K562 (cell line): ENCODE measurements at regions not wholly inside any gene's neighbourhood (a gene's known extent, or its start where the extent isn't known, plus 50 kb on each side); places are given as distances from the start of the nearest gene placed in this dataset.
A peak's percentile ranks its signal among the peaks of the same experiment; 100 is the strongest.

ENCODE experiments used
- C11orf30 ChIP-seq: fragments of 450-650 bp; IDR thresholded peaks from 2 replicates; pipeline ENCODE4 v1.6.1; 2016; ENCODE audit warnings: low read depth, mild to moderate bottlenecking
- CBX8 ChIP-seq: fragments of 200-600 bp; sonication (generic); IDR thresholded peaks from 2 replicates; pipeline ENCODE4 v1.6.1; 2012; ENCODE audit warnings: borderline replicate concordance, mixed run types, low read depth, mild to moderate bottlenecking, moderate library complexity, mixed read lengths, low read length, control low read depth, inconsistent platforms; ENCODE audit not compliant: poor library complexity, severe bottlenecking; ENCODE audit errors: extremely low read depth
- CHD4 ChIP-seq: fragments of 200-600 bp; sonication (generic); IDR thresholded peaks from 3 replicates; pipeline ENCODE4 v1.6.1; 2012; ENCODE audit warnings: low read depth, mild to moderate bottlenecking, mixed read lengths, low read length, inconsistent platforms; ENCODE audit not compliant: insufficient read depth, insufficient replicate concordance, poor library complexity, severe bottlenecking
- FOXO4 ChIP-seq: fragments of 450-650 bp; formaldehyde crosslinking; IDR thresholded peaks from 2 replicates; pipeline ENCODE4 v1.4.0; 2020; ENCODE audit warnings: mild to moderate bottlenecking, moderate library complexity
- HBP1 ChIP-seq: fragments of 450-650 bp; formaldehyde crosslinking; IDR thresholded peaks from 2 replicates; pipeline ENCODE4 v1.4.0; 2022; ENCODE audit warnings: missing genetic modification characterization
- HNRNPH1 ChIP-seq: fragments of 200-400 bp; formaldehyde crosslinking; optimal IDR thresholded peaks from 2 replicates; pipeline ENCODE3; 2017; ENCODE audit warnings: low read depth, mild to moderate bottlenecking, low read length, moderate library complexity
- JUNB ChIP-seq: fragments of 450-650 bp; formaldehyde crosslinking; conservative IDR thresholded peaks from 2 replicates; pipeline ENCODE4 v1.4.0; 2020; ENCODE audit warnings: mild to moderate bottlenecking
- MLLT1 ChIP-seq, 2 experiments: fragments of 450-650 bp; IDR thresholded peaks; 2 replicates each; pipeline ENCODE4 v1.6.1; 2016
- PKNOX1 ChIP-seq: fragments of 450-650 bp; IDR thresholded peaks from 2 replicates; pipeline ENCODE4 v1.6.1; 2016
- RREB1 ChIP-seq: fragments of 250-450 bp; sonication (Bioruptor Pico); IDR thresholded peaks from 2 replicates; pipeline ENCODE4 v1.4.0; 2020
- SP1 ChIP-seq: sonication (generic); formaldehyde crosslinking; IDR thresholded peaks from 2 replicates; pipeline ENCODE4 v1.8.1; 2022; ENCODE audit warnings: mild to moderate bottlenecking, missing genetic modification reagents
- ZNF174 ChIP-seq: fragments of 250-450 bp; sonication (Bioruptor Pico); IDR thresholded peaks from 2 replicates; pipeline ENCODE4 v1.4.0; 2020; ENCODE audit warnings: mild to moderate bottlenecking
- ZNF395 ChIP-seq: fragments of 200-800 bp; sonication (Bioruptor generic); IDR thresholded peaks from 2 replicates; pipeline ENCODE4 v1.6.1; 2017; ENCODE audit warnings: missing genetic modification characterization, missing compliant biosample characterization
- ZZZ3 ChIP-seq: fragments of 450-650 bp; IDR thresholded peaks from 2 replicates; pipeline ENCODE4 v1.6.1; 2016; ENCODE audit warnings: antibody characterized with exemption, mild to moderate bottlenecking, moderate library complexity

GRCh38 chr6:137654365-137654981 is 160.3 kb upstream of the OLIG3 start (continued):
- TF ChIP-seq RREB1 (CRISPR knock-in tag) = no peak
- TF ChIP-seq FOXO4 (CRISPR knock-in tag) = no peak
- no peak for TF ChIP-seq CHD4
- no peak for TF ChIP-seq SP1
- TF ChIP-seq C11orf30 = peak; percentile 48; the same call in 1 of the 2 replicates
- TF ChIP-seq ZNF395 (CRISPR knock-in tag) = no peak
- TF ChIP-seq HBP1 (CRISPR knock-in tag) = no peak
- no peak for TF ChIP-seq CBX8
- TF ChIP-seq MLLT1 (IDR thresholded peaks at IDR 0.05) = no peak
- no peak for TF ChIP-seq ZNF174 (CRISPR knock-in tag)
- no peak for TF ChIP-seq HNRNPH1
- no peak for TF ChIP-seq ZZZ3
- no peak for TF ChIP-seq PKNOX1
- TF ChIP-seq JUNB (CRISPR knock-in tag) = no peak
